ENCODE measurements at regions not wholly inside any gene's neighbourhood (a gene's known extent, or its start where the extent isn't known, plus 50 kb on each side); places are given as distances from the start of the nearest gene placed in this dataset.
"Not testable (repeated sequence)": the region's sequence is repeated elsewhere in the genome, so short reads cannot be mapped to it uniquely, and the experiment has no call there.

GRCh38 chr21:6027497-6027896 is 4493.9 kb upstream of the TPTE start:
- H2AFZ ChIP-seq (ENCODE audit: low read depth, low read length); H3K9me3 ChIP-seq (ENCODE audit: insufficient read depth, low read length, severe bottlenecking); H3K4me2 ChIP-seq (ENCODE audit: insufficient read depth, low read length); H3K27ac ChIP-seq (ENCODE audit: low read length); H3K4me3 ChIP-seq (ENCODE audit: low read depth in 1 of 2, low read length in 2 of 2); H3K27me3 ChIP-seq (ENCODE audit: insufficient read depth, low read length, poor library complexity); H3K36me3 ChIP-seq (ENCODE audit: insufficient read depth, low read length); H4K20me1 ChIP-seq (ENCODE audit: insufficient read depth, low read length); DNase-seq; H3K79me2 ChIP-seq (ENCODE audit: insufficient read depth, low read length); H3K4me1 ChIP-seq (ENCODE audit: insufficient read depth, low read length); H3K9ac ChIP-seq (ENCODE audit: low read depth, low read length); ATAC-seq (ENCODE audit: insufficient read depth, low read depth): not testable (repeated sequence)

- H3K4me1 ChIP-seq (ENCODE audit: insufficient read depth, low read length); H4K20me1 ChIP-seq (ENCODE audit: insufficient read depth, low read length); H3K4me3 ChIP-seq (ENCODE audit: low read depth in 1 of 2, low read length in 2 of 2); DNase-seq; H3K9ac ChIP-seq (ENCODE audit: low read depth, low read length); H3K27ac ChIP-seq (ENCODE audit: low read length); H3K79me2 ChIP-seq (ENCODE audit: insufficient read depth, low read length); ATAC-seq (ENCODE audit: insufficient read depth, low read depth); H2AFZ ChIP-seq (ENCODE audit: low read depth, low read length); H3K4me2 ChIP-seq (ENCODE audit: insufficient read depth, low read length); H3K36me3 ChIP-seq (ENCODE audit: insufficient read depth, low read length); H3K9me3 ChIP-seq (ENCODE audit: insufficient read depth, low read length, severe bottlenecking); H3K27me3 ChIP-seq (ENCODE audit: insufficient read depth, low read length, poor library complexity): not testable (repeated sequence)
Observed at GRCh38 chr21:6034124-6034678, 4487.2 kb upstream of the TPTE start.

GRCh38 chr21:6034820-6035473 is 4486.4 kb upstream of the TPTE start:
- H2AFZ ChIP-seq (ENCODE audit: low read depth, low read length); H3K27me3 ChIP-seq (ENCODE audit: insufficient read depth, low read length, poor library complexity); H3K9ac ChIP-seq (ENCODE audit: low read depth, low read length); H3K4me2 ChIP-seq (ENCODE audit: insufficient read depth, low read length); H3K4me3 ChIP-seq (ENCODE audit: low read depth in 1 of 2, low read length in 2 of 2); H3K36me3 ChIP-seq (ENCODE audit: insufficient read depth, low read length); H3K27ac ChIP-seq (ENCODE audit: low read length); H3K4me1 ChIP-seq (ENCODE audit: insufficient read depth, low read length); DNase-seq; ATAC-seq (ENCODE audit: insufficient read depth, low read depth); H3K79me2 ChIP-seq (ENCODE audit: insufficient read depth, low read length); H4K20me1 ChIP-seq (ENCODE audit: insufficient read depth, low read length); H3K9me3 ChIP-seq (ENCODE audit: insufficient read depth, low read length, severe bottlenecking): not testable (repeated sequence)

GRCh38 chr21:6035474-6036155 is 4485.8 kb upstream of the TPTE start:
- H3K4me3 ChIP-seq (ENCODE audit: low read depth in 1 of 2, low read length in 2 of 2); H3K27me3 ChIP-seq (ENCODE audit: insufficient read depth, low read length, poor library complexity); H3K4me1 ChIP-seq (ENCODE audit: insufficient read depth, low read length); H4K20me1 ChIP-seq (ENCODE audit: insufficient read depth, low read length); H2AFZ ChIP-seq (ENCODE audit: low read depth, low read length); H3K4me2 ChIP-seq (ENCODE audit: insufficient read depth, low read length); H3K79me2 ChIP-seq (ENCODE audit: insufficient read depth, low read length); ATAC-seq (ENCODE audit: insufficient read depth, low read depth); H3K9ac ChIP-seq (ENCODE audit: low read depth, low read length); H3K36me3 ChIP-seq (ENCODE audit: insufficient read depth, low read length); DNase-seq; H3K9me3 ChIP-seq (ENCODE audit: insufficient read depth, low read length, severe bottlenecking); H3K27ac ChIP-seq (ENCODE audit: low read length): not testable (repeated sequence)

GRCh38 chr21:6039224-6039623 is 4482.2 kb upstream of the TPTE start:
- not testable (repeated sequence) for DNase-seq

GRCh38 chr21:6040095-6040494 is 4481.3 kb upstream of the TPTE start:
- DNase-seq; H2AFZ ChIP-seq (ENCODE audit: low read depth, low read length); H3K9ac ChIP-seq (ENCODE audit: low read depth, low read length); H4K20me1 ChIP-seq (ENCODE audit: insufficient read depth, low read length); ATAC-seq (ENCODE audit: insufficient read depth, low read depth); H3K79me2 ChIP-seq (ENCODE audit: insufficient read depth, low read length); H3K27me3 ChIP-seq (ENCODE audit: insufficient read depth, low read length, poor library complexity); H3K4me2 ChIP-seq (ENCODE audit: insufficient read depth, low read length); H3K4me3 ChIP-seq (ENCODE audit: low read depth in 1 of 2, low read length in 2 of 2); H3K27ac ChIP-seq (ENCODE audit: low read length); H3K4me1 ChIP-seq (ENCODE audit: insufficient read depth, low read length); H3K36me3 ChIP-seq (ENCODE audit: insufficient read depth, low read length); H3K9me3 ChIP-seq (ENCODE audit: insufficient read depth, low read length, severe bottlenecking): not testable (repeated sequence)

More at GRCh38 chr21:6039224-6039623, 4482.2 kb upstream of the TPTE start:
- H2AFZ ChIP-seq (ENCODE audit: low read depth, low read length); H4K20me1 ChIP-seq (ENCODE audit: insufficient read depth, low read length); H3K4me2 ChIP-seq (ENCODE audit: insufficient read depth, low read length); H3K9me3 ChIP-seq (ENCODE audit: insufficient read depth, low read length, severe bottlenecking); ATAC-seq (ENCODE audit: insufficient read depth, low read depth); H3K79me2 ChIP-seq (ENCODE audit: insufficient read depth, low read length); H3K36me3 ChIP-seq (ENCODE audit: insufficient read depth, low read length); H3K27me3 ChIP-seq (ENCODE audit: insufficient read depth, low read length, poor library complexity); H3K27ac ChIP-seq (ENCODE audit: low read length); H3K4me1 ChIP-seq (ENCODE audit: insufficient read depth, low read length); H3K4me3 ChIP-seq (ENCODE audit: low read depth in 1 of 2, low read length in 2 of 2); H3K9ac ChIP-seq (ENCODE audit: low read depth, low read length): not testable (repeated sequence)

GRCh38 chr21:6043430-6044275 is 4477.7 kb upstream of the TPTE start:
- ATAC-seq (ENCODE audit: insufficient read depth, low read depth); H3K4me3 ChIP-seq (ENCODE audit: low read depth in 1 of 2, low read length in 2 of 2); H3K27ac ChIP-seq (ENCODE audit: low read length); H3K9me3 ChIP-seq (ENCODE audit: insufficient read depth, low read length, severe bottlenecking); H3K4me2 ChIP-seq (ENCODE audit: insufficient read depth, low read length); H3K27me3 ChIP-seq (ENCODE audit: insufficient read depth, low read length, poor library complexity); DNase-seq; H4K20me1 ChIP-seq (ENCODE audit: insufficient read depth, low read length); H3K36me3 ChIP-seq (ENCODE audit: insufficient read depth, low read length); H3K4me1 ChIP-seq (ENCODE audit: insufficient read depth, low read length); H3K9ac ChIP-seq (ENCODE audit: low read depth, low read length); H2AFZ ChIP-seq (ENCODE audit: low read depth, low read length); H3K79me2 ChIP-seq (ENCODE audit: insufficient read depth, low read length): not testable (repeated sequence)

GRCh38 chr21:6044695-6045094 is 4476.7 kb upstream of the TPTE start:
- ATAC-seq (ENCODE audit: insufficient read depth, low read depth); H3K9me3 ChIP-seq (ENCODE audit: insufficient read depth, low read length, severe bottlenecking); H3K27ac ChIP-seq (ENCODE audit: low read length); H3K4me1 ChIP-seq (ENCODE audit: insufficient read depth, low read length); H3K27me3 ChIP-seq (ENCODE audit: insufficient read depth, low read length, poor library complexity); H3K4me3 ChIP-seq (ENCODE audit: low read depth in 1 of 2, low read length in 2 of 2); H3K36me3 ChIP-seq (ENCODE audit: insufficient read depth, low read length); H3K4me2 ChIP-seq (ENCODE audit: insufficient read depth, low read length); DNase-seq; H4K20me1 ChIP-seq (ENCODE audit: insufficient read depth, low read length); H3K79me2 ChIP-seq (ENCODE audit: insufficient read depth, low read length); H3K9ac ChIP-seq (ENCODE audit: low read depth, low read length); H2AFZ ChIP-seq (ENCODE audit: low read depth, low read length): not testable (repeated sequence)

Data from DND-41 (cell line).